HG03103 (cell line): ENCODE measurements at regions not wholly inside any gene's neighbourhood (a gene's known extent, or its start where the extent isn't known, plus 50 kb on each side); places are given as distances from the start of the nearest gene placed in this dataset.

Source experiments
- ATAC-seq: cut with Tn5 transposase; IDR thresholded peaks from one replicate; pipeline ENCODE4 v1.9.1; 2021; ENCODE audit warnings: low read depth; ENCODE audit not compliant: unreplicated experiment

DNA sequence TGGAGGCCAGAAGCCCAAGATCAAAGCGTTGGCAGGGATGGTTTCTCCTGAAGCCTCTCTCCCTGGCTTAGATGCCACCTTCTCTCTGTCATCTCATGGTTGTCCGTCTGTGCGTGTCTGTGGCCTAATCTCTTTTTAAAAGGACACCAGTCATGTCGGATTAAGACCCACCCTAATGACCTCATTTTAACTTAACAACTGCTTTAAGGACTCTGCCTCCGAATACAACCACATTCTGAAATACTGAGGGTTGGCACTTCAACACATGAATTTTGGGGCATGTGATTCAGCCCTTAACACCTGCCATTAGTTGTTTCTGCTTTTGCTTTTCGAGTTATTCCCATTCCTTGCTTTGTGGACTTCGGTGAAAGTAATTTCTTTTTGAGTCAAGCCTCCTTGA lies 97.8 kb upstream of the SMIM21 start:
- ATAC-seq = no peak

DNA sequence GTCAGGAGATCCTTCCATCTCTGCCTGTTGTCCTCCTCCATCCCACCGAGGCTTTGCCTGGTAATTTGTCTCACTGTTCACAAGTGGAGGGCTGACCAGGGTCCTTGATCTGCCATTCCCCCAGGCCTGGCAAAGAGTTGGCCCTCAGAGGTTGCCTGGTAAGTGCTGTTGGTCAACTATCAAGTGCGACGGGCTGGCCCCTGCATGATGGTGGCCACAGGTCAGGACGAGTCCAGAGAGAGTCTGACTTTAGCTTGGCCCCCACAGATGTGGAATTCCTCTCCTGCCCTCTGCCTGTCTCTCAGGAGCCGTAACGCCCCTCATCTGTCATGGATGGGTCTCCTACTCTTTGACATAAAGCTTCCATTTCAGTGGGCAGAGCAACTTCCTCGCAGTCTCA lies 97.3 kb upstream of the SMIM21 start:
- no peak for ATAC-seq

DNA sequence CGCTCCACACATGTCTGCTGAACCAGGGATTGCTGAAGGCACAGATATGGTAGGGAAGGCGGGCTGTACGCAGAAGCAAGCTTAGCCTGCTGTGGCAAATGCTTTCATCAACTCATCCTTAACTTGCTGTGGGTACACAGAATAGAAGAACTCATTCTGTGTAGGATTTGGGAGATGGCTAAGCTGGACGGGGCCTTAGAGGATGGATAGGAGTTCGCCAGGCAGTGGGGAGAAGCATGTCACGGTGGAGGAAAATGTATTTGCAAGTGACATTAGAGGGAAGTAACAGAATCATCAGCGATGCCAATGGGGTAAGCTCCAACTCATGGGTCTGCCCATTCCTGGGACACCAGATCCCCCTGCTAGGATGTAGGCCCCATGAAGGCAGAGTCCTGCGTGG lies 96.7 kb upstream of the SMIM21 start:
- no peak for ATAC-seq

DNA sequence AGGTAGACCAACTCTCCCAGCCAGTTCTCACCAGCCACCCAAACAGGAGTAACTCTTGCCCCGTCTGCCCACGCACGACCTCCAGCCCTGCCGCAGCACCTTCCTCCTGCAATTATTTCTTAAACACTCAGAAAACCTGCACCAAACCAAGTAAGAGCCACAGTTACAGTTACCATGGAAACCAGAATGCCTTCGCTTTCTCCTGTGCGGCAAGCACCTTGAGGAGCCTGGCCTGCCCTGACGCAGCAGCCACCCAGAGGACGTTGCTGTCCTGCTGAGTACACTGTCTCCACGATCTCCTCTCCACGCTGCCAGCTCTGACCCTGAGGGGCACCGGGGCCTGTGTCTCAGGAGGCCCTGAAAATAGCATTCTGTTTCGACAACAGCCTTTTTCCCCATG lies 94.3 kb upstream of the SMIM21 start:
- ATAC-seq = no peak

DNA sequence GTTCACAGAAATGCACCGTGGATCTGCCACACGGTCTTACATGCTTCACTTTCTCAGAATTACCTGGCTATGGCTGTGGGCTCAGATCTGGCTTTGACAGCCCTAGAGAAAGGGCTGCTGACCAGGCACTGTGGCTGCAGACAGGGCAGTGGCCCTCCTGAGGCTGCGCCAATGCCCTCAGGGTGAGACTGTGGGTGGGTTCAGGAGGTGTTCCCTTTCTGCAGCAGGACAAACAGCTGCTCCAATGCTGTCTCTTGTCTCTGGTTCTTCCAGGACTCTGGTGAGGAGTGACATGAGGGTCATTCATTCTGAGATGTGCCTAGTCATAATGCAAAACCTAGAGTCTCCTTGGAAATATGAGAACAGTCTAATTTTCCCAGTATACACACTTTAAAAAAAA lies 90.5 kb upstream of the SMIM21 start:
- no peak for ATAC-seq

DNA sequence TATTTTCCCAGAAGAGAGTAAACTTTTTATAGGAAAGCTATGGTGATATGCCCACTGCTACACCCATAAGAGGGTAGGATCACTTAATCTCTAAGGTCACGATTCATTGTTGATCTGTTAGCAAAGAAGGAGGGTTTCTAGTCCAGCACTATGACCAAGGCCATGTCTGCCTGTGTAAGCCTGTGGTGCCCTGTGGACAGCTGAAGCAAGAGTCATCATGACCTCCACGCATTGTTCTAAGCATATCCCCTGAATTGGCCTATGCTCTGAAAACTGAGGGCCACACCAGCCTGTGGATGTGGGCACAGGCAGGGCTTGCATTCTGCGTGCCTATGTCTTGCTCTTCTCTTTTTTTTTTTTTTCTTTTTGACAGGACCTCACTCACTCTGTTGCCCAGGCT lies 89.8 kb upstream of the SMIM21 start:
- no peak for ATAC-seq

DNA sequence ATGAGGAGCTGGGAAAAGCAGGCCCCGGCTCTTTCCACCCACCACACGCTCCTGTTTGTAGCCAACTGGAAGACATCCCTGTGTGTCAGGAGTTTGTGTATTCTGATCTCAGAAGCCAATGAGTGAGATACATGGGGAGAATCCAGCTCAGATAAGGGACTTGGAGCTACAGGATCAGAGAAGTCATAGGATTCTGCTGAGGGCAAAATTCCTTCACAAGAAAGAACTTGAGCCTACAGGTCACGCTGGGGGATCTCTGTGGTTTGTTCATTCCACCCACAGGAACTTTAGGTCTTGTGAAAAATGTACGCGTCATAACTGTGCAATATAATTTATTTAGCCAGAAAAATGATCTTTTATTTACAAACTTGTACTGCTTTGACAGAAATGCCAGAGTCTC lies 80.1 kb upstream of the SMIM21 start:
- no peak for ATAC-seq

DNA sequence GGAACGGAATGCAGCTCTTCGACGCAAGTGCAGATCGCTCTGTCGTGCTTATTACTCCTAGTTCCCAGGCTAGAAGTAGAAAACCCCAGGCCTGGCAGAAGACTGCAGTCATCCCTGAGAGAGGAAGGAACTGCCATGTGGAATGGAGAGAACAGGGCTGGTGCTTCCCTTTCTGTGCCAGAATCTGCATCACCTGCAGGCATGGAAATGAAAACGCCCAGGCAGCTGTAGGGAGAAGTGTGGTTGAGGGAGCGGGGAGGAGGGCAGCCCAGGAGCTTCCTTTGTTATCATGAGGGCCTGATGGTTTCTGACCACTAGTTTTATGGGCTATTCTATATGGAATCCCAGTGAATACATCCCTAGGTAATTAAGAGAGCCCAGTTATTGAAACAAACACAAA lies 79.4 kb upstream of the SMIM21 start:
- no peak for ATAC-seq

DNA sequence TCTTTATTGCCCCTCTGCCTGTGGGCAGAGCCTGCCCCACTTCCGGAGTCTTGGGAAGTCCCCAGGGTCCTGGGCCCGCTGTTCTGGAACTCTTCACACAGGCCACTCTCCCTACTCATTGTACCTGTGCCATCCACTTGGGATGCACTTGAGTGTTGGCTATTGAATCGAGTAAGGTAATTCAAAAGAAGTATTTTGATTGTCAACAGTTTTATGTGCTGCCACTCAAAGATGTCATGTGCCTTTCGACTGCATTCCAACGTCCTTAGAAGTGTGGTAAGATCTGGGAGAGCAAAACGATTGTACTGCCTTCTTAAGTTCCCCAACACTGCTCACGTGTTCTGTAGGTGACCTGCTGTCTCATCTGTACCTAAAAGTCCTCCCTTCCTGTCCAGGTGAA lies 77.0 kb upstream of the SMIM21 start:
- ATAC-seq = no peak

DNA sequence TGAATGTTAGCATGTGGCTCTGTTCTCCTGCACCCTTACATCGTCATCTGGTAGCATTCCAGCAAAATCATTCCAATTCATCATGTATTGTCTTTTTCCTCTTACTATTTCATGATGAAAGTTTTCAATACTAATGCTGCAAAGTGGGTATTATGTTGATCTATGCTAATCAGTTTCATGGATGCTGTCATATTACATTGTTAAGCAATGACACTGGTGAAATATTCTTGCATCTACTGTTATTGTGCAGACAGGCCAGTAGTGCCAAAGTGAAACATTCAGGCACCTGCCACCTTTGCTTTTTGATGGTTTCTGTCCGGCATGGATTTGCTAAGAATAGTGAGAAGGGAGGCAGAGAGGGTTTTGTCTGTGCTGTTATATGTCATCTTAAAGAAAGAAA lies 76.1 kb upstream of the SMIM21 start:
- no peak for ATAC-seq

DNA sequence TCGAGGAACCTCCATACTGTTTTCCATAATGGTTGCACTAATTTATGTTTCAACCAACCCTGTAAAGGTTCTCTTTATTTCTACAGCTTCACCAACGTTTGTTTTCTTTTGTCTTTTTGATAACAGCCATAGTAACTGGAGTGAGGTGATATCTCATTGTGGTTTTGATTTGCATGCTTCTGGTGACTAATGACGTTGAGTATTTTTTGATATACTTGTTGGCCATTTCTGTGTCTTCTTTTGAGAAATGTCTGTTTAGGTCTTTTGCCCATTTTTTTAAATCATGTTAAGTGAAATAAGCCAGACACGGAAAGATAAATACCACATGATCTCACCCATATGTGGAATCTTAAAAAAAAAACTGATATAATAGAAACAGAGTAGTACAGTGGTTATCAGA lies 74.8 kb upstream of the SMIM21 start:
- no peak for ATAC-seq

DNA sequence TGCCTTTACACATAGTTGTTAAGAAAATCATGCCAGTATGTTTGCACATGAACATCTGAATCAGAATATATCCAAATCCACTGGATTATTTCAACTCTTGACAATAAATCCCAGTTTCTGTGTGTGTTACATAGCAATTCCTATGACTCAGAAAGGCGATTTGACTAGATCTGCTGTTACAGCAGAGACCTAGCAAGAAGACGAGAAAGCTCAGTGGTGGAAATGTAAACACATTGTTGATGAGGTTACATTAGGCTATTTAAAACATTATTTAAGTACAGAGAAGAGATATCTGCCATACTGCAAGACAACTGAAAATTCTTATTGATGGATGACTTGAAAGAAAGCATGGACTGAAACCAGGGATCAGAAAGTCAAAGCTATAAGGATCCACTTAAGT lies 73.0 kb upstream of the SMIM21 start:
- no peak for ATAC-seq

DNA sequence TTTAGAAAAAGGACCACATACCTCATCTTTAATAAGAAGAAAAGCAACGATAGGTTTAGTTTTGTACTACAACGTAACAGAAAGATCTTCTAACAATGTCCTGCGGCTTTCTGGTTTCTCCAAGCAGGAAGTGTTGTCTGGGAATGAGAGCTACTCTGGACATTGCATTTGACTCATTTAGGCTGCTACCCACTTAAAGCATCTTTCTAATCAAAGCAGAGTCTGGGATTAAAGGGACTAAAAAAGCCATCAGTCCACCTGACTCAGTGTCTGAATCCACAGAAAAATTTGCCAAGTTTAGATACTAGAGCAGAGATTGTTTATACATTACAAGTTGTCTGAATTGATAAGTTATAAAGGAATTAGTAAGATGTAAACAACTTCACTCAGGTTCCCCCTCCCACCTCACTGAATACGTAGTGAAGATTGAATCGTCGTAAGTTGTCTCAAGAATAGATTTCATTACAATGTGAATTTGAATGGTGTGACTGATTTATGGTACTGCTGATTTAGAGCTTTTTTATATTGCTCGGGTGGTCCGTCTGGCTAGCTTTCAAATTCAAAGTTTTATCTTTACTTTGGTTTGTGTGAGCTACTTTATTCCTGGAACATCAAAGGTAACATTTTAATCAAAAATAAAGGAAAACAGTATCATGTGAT lies 70.2 kb upstream of the SMIM21 start:
- ATAC-seq = no peak

DNA sequence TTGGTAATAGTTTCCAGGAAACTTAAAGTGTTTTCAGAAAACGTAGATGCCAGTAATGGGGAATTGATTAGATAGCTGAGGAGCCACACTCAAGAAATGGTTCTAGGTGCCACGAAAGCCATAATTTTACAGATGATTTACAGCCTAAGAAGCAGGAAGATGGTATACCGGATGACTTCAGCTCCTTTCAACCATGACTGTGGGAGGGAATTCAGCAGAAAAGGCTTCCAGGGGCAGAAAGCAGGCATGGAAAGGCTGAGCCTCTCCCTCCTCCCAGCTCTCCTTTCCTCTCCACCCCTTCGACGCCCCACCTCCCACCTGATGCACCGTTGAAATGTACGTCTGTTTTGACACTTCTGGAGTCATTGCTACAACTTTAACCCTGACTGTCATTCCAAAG lies 68.6 kb upstream of the SMIM21 start:
- ATAC-seq = no peak

DNA sequence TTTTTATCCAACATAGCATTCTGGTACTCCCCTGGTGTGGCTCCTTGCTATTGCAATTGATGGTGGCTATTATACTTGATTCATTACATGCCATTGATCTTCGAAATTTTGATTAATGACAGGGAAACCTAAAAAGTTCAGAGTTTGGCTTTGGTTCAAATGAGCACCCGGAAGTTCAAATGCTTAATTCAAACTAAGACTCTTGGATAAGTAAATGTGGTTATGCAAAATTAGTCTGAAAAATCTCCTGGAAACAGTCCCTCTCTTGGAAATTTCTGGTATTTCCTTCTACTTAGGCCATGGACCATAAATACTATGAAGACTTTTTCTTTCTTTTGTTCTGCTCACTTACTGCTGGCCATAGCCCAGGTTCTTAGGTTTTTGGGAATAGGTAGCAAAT lies 65.3 kb upstream of the SMIM21 start:
- ATAC-seq = no peak

DNA sequence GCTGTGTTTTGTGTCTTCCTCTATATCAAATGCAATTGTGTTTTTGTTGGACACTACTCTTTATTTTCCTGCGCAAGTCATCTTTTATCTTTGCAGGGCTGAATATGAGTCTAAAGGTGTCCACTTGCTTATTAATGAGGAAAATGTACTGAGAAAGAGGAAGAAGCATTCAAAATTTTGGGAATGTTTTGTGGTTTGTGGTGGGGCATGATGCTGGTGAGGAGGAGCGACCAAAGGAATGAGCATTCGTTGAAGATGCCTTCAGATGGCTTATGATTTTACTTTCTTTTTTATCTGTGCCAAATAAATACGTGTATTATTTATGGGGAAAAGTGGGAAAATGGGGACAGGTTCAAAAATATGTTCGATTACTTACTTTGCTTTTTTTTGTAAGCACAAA lies 63.9 kb upstream of the SMIM21 start:
- no peak for ATAC-seq

DNA sequence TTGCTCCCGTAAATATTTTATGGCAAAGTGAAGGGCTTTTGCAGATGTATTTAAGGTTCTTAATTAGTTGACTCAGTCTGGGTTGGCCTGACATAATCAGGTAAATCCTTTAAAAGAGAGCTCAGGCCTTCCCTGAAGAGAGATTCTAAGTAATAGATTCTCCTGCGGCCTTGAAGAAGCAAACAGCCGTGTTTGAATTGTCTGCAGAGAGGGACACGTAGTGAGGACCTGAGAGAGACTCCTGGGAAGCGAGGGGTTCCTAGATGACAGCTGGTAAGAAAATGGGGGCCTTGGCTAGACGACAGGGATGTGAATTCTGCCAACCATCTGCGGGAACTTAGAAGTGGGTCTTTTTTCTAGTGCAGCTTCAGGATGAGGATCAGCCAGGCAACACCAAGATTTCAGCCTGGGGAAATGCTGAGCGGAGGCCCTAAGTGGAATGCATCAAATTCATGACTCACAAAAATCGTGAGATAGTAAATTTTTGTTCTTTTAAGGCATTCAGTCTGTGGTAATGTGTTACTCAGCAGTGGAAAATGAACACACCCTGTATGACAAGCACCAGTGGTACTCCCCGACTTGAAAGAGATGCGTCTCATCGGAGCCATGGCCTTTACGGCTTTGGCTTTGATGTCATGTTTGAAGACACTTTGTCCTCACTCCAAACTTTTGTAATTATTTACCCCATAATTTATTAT lies 62.1 kb upstream of the SMIM21 start:
- no peak for ATAC-seq

DNA sequence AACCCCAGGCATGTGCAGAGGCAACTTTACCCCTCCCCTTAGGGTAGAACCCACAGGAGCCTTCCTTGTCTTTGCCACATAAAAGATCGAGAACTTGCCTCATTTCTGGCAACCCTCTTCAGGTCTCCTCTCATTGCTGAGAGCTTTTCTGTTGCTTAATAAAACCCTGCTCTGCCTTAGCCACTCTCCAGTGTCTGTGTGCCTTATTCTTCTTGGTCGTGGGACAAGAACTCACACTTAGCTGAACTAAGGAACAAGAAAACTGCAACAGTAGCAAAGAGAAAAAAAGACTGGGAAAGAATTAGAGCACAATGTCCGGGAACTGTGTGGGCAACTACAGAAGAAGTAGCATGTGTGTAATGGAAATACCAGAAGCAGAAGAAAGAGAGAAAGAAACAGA lies 56.2 kb upstream of the SMIM21 start:
- ATAC-seq = no peak

DNA sequence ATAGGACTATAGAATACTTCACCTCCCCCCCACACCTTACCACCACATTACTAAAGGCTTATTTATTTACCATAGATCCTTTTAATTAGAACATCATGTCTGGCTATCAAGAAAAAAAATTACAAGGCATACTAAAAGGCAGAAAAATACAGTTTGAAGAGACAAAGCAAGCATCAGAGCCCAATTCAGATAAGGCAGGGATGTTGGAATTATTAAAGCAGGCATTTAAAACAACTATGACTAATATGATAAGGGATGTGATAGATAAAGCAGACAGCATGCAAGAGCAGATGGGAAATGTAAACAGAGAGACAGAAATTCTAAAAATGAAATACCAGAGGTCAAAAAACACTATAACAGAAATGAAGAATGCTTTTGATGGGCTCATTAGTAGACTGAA lies 55.4 kb upstream of the SMIM21 start:
- ATAC-seq = no peak

DNA sequence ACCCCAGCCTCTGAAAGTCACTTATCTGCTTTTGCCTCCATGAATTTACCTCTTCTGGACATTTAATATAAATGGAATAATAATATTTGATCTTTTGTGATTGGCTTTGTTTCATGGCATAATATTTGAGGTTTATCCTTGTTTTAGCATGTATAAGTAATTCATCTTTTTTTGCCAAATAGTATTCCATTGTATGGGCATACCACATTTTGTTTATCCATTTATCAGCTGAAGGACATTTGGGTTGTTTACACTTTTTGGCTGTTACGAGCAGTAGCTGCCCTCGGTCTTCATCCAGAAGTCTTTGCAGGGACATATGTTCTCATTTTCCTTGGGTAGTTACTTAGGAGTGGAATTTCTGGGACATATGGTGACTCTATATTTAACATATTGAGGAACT lies 53.0 kb upstream of the SMIM21 start:
- ATAC-seq = no peak

DNA sequence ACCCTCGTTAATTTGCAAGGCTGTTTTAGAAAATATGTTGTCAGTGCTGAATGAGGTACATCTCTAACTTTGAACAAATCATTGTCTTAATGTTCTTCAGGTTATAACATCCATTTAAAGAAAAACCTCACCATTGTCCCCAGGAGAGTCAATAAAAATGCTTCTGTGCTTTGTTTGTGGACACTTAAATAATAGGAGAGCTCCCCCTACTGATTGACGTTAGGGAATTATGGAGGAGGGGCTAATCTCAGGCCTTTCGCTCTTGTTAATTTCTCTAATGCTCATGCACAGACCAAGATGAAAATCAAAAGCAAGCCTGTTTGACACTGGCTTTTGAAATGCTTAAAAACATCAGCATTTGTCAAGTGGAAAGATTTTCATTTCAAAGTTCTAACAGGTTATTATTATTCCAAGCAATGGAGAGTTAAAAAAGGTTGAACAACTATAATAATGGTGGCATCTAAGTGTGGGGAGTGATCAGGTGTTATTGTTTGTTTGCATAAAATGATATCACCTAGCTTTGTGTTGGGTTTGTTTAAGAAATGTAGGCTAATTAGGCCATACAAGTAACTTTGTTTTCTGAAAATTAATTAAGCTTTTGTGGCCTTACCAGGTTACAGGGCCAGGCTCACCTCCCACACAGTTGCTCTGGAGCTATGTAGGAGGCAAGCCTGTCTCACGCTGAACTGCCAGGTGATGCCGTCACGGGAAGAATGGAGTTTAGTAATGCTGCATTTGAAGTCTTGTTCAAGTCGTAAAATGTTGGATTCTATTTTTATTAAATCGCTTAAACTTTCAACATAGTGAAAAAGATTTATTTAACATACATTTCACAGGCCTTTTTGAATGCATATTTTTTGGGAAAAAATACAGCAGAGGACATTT lies 51.7 kb upstream of the SMIM21 start:
- ATAC-seq = peak; percentile 76

DNA sequence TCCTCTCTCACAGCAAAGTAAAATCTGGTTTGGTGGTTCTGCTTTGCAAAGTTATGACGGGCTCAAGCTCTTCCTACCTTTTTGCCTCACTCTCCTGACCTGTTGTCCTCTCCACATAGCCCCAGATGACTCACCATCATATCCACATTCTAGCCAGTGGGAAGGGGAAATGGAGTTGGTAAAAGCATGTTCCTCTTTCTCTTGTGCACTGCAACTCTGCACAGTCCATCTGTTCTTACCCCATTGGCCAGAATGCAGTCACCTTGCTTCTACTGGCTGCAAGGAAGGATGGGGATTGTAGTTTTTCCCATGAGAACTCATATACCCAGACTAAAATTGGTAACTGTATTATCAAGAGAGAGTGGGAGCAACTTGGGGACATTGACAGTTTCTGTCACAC lies 50.4 kb upstream of the SMIM21 start:
- ATAC-seq = no peak
